PC-9 (cell line): ENCODE measurements at regions not wholly inside any gene's neighbourhood (a gene's known extent, or its start where the extent isn't known, plus 50 kb on each side); places are given as distances from the start of the nearest gene placed in this dataset.

ENCODE experiments used
- EZH2 ChIP-seq: fragments of 200-600 bp; sonication (generic); IDR thresholded peaks from 2 replicates; pipeline ENCODE4 v1.8.0; 2017; ENCODE audit warnings: antibody characterized with exemption, low read depth
- TF ChIP-seq, protein P1 (sequence below): fragments of 200-600 bp; sonication (generic); conservative IDR thresholded peaks from 2 replicates; pipeline ENCODE4 v1.6.1; 2017; ENCODE audit warnings: mixed run types, antibody characterized with exemption, mild to moderate bottlenecking, moderate library complexity

DNA sequence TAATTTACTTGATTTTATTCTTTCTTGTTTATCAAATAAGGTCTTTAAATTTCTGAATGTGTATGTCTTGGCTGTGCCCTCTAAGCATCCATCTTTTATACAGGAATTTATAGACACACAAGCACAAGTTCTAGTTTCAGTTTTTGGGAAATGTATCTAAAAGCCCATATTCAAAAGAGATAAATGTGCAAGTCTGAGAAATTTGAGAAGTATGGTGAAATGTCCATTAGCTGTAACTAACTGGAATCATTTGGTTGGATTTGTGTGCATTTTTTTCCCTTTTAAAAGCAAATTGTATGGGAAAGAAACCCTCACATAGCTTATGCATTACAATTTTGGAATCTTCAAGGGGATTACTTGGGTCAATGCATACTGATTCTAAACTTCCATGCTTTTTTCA lies 532.0 kb downstream of the KLF5 start:
- TF ChIP-seq, protein P1, sequence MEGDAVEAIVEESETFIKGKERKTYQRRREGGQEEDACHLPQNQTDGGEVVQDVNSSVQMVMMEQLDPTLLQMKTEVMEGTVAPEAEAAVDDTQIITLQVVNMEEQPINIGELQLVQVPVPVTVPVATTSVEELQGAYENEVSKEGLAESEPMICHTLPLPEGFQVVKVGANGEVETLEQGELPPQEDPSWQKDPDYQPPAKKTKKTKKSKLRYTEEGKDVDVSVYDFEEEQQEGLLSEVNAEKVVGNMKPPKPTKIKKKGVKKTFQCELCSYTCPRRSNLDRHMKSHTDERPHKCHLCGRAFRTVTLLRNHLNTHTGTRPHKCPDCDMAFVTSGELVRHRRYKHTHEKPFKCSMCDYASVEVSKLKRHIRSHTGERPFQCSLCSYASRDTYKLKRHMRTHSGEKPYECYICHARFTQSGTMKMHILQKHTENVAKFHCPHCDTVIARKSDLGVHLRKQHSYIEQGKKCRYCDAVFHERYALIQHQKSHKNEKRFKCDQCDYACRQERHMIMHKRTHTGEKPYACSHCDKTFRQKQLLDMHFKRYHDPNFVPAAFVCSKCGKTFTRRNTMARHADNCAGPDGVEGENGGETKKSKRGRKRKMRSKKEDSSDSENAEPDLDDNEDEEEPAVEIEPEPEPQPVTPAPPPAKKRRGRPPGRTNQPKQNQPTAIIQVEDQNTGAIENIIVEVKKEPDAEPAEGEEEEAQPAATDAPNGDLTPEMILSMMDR, result no peak
- no peak for TF ChIP-seq EZH2
